ENCODE measurements at regions not wholly inside any gene's neighbourhood (a gene's known extent, or its start where the extent isn't known, plus 50 kb on each side); places are given as distances from the start of the nearest gene placed in this dataset.

DNA sequence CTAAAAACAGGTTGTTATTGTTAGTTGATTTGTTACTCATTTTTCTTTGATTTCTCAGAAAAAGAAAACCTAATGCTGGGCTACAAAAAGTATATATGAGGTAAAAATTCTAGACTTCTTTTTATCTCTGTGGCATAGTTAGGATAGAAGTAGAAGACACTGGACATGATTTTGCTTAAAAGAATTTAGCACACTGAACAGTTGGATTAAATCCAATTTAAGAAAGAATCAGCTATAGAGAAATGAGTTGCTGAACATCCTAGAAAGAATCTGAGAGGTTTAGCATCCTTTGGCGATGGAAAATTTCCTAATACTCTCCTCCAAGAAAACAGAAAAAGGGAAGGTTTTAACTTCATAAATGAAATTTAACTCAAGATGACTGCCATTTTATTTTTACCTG lies 259.7 kb downstream of the TBL1XR1 start:
- no peak for TF ChIP-seq GTF2A2 (tag; IDR thresholded peaks at IDR 0.05)
- TF ChIP-seq, protein P1, sequence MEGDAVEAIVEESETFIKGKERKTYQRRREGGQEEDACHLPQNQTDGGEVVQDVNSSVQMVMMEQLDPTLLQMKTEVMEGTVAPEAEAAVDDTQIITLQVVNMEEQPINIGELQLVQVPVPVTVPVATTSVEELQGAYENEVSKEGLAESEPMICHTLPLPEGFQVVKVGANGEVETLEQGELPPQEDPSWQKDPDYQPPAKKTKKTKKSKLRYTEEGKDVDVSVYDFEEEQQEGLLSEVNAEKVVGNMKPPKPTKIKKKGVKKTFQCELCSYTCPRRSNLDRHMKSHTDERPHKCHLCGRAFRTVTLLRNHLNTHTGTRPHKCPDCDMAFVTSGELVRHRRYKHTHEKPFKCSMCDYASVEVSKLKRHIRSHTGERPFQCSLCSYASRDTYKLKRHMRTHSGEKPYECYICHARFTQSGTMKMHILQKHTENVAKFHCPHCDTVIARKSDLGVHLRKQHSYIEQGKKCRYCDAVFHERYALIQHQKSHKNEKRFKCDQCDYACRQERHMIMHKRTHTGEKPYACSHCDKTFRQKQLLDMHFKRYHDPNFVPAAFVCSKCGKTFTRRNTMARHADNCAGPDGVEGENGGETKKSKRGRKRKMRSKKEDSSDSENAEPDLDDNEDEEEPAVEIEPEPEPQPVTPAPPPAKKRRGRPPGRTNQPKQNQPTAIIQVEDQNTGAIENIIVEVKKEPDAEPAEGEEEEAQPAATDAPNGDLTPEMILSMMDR (IDR thresholded peaks at IDR 0.05 in 2 of 3, conservative IDR thresholded peaks at IDR 0.05 in 1 of 3; ENCODE audit: insufficient read depth in 2 of 3, low read depth in 1 of 3, low read length in 3 of 3) = no peak
- TF ChIP-seq EHMT2 (IDR thresholded peaks at IDR 0.05) = no peak
- TF ChIP-seq RAD21 (CRISPR knock-in tag; conservative IDR thresholded peaks at IDR 0.05 in 1 of 2, IDR thresholded peaks at IDR 0.05 in 1 of 2) = no peak
- no peak for TF ChIP-seq POLR2A (conservative IDR thresholded peaks at IDR 0.05)
- TF ChIP-seq ZNF12 (CRISPR knock-in tag; IDR thresholded peaks at IDR 0.05) = no peak
- TF ChIP-seq, protein P2, sequence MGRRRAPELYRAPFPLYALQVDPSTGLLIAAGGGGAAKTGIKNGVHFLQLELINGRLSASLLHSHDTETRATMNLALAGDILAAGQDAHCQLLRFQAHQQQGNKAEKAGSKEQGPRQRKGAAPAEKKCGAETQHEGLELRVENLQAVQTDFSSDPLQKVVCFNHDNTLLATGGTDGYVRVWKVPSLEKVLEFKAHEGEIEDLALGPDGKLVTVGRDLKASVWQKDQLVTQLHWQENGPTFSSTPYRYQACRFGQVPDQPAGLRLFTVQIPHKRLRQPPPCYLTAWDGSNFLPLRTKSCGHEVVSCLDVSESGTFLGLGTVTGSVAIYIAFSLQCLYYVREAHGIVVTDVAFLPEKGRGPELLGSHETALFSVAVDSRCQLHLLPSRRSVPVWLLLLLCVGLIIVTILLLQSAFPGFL (CRISPR knock-in tag; IDR thresholded peaks at IDR 0.05) = no peak

Measured in K562 (cell line).